HEK293 (cell line): ENCODE measurements at regions not wholly inside any gene's neighbourhood (a gene's known extent, or its start where the extent isn't known, plus 50 kb on each side); places are given as distances from the start of the nearest gene placed in this dataset.

Experiments
- KLF16 ChIP-seq: fragments of 450-650 bp; formaldehyde crosslinking; IDR thresholded peaks from 2 replicates; pipeline ENCODE4 v1.5.1; 2017; ENCODE audit warnings: missing biosample characterization, missing genetic modification characterization
- ZNF560 ChIP-seq: fragments of 450-650 bp; formaldehyde crosslinking; IDR thresholded peaks from 2 replicates; pipeline ENCODE4 v1.5.1; 2017; ENCODE audit warnings: missing biosample characterization, missing genetic modification characterization, borderline replicate concordance

DNA sequence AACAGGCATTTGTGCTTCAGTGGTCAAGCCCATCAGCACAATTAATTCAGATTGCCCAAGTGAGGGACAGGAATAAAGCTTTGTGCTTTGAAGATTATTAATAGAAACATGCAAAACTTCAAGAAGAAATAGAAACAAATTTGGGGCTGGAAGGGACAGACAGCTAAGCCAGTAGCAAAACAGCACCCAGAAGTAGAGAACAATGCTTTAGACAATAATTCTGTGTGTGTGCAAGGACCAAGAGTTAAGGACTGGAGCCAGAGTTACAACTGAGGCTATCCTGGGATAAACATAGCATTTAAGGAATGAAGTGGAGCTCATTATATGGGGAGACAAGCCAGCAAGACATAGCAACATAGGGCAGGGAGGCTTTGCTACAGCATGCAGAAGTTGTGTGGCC is 251.9 kb upstream of the DAB1 start:
- TF ChIP-seq ZNF560 (tag by site-specific recombination) (no peak), KLF16 (tag by site-specific recombination) (no peak)
